Skin of body (tissue), 1 donor: ENCODE measurements at regions not wholly inside any gene's neighbourhood (a gene's known extent, or its start where the extent isn't known, plus 50 kb on each side); places are given as distances from the start of the nearest gene placed in this dataset.
"Not testable (repeated sequence)": the region's sequence is repeated elsewhere in the genome, so short reads cannot be mapped to it uniquely, and the experiment has no call there.

Experiments
- DNase-seq: peaks from one replicate; lab custom pipeline; 2025; lab: John Stamatoyannopoulos, UW

DNA sequence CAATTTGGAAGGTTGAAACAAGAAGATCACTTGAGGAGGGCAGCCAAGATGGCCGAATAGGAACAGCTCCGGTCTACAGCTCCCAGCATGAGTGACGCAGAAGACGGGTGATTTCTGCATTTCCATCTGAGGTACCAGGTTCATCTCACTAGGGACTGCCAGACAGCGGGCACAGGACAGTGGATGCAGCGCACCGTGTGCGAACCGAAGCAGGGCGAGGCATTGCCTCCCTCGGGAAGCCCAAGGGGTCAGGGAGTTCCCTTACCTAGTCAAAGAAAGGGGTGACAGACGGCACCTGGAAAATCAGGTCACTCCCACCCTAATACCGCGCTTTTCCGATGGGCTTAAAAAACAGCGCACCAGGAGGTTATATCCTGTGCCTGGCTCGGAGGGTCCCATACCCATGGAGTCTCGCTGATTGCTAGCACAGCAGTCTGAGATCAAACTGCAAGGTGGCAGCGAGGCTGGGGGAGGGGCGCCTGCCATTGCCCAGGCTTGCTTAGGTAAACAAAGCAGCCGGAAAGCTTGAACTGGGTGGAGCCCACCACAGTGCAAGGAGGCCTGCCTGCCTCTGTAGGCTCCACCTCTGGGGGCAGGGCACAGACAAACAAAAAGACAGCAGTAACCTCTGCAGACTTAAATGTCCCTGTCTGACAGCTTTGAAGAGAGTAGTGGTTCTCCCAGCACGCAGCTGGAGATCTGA, 430.4 kb upstream of the RGMB start:
- not testable (repeated sequence) for DNase-seq

DNA sequence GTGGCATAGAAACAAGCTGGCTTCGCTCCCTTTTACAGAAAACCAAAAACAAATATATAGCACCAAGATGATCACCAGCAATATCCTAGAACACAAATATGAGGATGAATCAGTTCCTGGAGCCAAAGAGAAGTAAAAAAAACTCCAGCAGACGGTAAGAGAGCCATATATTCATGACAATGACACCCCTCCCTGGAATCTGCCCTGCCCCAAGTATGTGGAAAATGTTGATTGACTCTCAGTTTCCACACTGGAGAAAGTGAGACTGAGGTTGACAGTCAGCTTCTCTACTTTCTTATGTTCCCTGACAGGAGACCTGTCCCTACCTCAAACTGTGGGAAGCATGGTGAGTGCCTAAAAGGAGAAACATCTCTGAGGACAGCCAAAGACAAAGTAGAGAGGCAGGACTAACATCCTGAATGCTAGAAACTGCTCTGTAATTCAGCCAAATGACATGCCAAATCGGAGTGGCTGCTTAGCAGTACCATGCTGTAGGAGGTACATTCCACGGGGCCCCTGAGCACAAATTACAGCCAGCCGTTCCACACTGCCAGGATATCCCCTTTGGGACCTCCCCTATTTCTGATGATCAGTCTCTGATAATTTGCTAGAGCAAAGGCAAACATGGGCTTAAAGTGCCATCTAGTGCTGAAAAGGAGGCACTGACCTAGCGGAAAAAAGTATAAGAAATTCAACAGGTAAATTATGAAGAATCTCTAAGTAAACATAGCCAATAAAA, 424.0 kb upstream of the RGMB start:
- no peak for DNase-seq

DNA sequence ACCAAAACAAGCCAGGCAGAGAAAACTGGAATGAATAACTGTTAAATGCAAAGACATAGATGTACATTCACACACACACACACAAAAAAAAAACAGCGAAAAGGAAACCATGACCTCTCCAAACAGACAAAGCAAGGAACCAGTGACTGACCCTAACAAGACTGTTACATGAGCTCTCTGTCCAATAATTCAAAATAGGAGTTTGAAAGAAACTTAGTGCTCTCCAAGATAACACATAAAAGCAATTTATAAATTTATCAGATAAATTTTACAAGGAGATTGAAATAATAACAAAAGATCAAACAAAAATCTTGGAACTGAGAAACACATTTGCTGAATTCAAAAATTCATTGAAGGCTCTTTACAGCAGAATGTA, 423.5 kb upstream of the RGMB start:
- DNase-seq, result no peak

DNA sequence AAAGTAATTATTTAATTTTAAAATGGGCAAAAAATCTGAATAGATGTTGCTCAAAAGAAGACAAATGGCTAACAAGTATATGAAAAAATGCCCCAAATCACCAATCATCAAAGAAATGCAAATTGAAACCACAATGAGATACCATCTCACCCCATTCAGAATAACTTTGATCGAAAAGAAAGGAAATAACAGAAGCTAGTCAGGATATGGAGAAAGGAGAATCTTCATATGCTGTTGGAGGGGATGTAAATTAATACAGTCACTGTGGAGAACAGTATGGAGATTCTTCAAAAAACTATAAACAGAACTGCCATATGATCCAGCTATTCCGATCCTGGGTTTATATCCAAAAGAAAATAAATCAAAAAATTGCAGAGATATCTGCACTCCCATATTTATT, 418.5 kb upstream of the RGMB start:
- no peak for DNase-seq

DNA sequence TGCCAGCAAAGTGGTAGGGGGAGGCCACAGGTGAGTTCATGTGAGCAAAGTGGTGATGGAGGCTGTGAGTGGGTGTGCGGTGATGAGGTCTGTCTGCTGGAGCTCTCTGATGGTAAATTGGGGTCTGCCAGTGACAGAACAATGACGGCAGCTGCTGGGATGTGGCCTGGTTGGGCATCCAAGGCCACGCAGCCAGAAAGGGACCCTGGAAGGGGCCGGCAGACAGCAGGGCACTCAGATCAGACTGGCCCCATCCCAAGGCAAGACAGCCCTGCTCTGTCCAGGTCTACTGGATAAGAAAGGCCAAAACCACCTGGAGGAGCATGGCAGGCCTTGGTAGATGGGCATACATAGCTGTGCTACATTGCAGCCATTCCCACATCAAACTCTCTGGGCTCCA, 412.9 kb upstream of the RGMB start:
- no peak for DNase-seq

DNA sequence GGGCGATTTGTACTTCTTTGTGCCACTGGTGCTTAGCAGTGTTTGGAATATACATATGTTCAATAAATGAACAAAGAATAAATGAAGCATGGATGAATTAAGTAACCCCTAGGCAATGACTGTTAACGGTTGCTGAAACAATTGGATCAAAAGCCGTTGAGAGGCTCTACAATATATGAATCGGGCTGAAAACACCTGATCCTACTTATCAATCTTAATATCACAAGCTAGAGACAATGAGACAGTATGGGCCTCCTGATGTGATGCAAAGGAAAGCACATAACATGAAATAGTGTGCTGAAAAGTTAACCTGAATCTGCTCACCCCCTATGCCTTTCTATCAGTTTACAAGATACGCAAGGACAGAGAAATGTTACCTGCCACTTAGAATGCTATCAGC, 410.3 kb upstream of the RGMB start:
- DNase-seq, result no peak

DNA sequence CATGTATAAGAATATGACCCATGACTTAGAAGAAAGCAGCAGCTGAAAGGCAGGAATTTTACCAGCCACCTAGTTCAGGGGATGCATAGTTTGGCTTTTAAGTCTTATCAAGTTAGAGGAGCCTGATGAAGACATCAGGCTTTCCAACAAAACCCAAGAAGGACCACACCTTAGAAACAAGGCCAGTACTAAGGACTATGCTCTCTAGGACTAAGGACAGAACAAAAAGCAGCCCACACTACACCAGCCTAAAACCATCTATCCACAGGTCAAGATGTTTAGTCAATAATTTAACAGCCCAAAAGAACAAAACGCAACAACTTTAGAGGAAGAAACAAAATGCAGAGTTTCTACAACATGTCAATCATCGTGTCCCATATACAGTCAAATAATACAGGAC, 408.9 kb upstream of the RGMB start:
- no peak for DNase-seq

DNA sequence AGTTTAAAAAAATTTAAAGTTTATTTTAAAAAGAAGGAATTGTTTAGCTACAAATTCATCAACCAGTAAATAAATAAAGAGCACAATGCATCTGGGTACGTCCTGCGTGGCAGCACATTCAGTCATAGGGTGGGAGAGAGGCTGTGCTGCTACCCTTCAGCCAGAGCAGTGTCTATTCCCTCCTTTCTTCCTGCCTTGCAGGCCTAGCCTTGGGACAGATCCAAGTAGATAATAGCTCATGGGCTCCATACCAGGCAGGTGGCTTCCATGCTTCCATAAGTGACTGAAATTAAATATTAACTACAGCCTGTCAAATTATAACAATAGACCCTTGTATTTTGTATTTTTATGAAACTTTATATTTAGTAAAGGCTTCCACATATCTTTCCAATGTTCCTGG, 408.3 kb upstream of the RGMB start:
- DNase-seq, result peak; percentile 9

DNA sequence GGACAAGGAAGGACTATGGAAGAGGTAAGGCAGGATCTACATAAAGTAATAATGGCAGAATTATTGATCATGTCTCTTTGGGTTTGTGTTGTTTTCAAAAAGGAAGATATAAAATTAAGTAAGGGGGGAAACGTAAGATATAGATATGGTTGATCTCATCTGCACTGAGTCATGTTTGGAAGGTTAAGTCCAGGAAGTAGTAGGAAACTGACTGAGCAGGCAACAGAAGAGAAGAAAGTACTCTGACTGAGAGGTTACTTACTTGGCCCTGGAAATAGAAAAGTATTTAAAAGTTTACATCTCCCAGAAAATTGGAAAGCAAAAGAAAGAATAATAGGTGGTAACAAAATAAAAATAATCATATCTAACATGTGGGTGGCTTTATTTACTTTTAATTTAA, 405.3 kb upstream of the RGMB start:
- no peak for DNase-seq

DNA sequence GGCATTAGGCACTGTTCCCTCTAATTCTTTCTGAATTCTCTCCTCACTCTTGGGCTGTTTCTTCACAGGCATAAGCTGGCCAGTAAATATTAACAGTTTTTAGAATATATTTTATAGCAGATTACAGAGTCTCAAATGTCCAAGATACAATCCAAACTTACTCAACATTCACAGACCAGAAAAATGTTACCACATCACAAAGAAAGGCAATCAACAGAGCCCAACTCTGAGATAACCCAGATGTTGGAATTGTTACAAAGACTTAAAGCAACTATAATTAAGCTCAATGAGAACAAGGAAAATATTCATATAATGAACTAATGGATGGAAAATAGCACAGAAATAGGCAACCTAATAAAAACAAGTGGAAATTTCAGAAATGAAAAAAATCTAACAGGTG, 401.1 kb upstream of the RGMB start:
- DNase-seq, result no peak

DNA sequence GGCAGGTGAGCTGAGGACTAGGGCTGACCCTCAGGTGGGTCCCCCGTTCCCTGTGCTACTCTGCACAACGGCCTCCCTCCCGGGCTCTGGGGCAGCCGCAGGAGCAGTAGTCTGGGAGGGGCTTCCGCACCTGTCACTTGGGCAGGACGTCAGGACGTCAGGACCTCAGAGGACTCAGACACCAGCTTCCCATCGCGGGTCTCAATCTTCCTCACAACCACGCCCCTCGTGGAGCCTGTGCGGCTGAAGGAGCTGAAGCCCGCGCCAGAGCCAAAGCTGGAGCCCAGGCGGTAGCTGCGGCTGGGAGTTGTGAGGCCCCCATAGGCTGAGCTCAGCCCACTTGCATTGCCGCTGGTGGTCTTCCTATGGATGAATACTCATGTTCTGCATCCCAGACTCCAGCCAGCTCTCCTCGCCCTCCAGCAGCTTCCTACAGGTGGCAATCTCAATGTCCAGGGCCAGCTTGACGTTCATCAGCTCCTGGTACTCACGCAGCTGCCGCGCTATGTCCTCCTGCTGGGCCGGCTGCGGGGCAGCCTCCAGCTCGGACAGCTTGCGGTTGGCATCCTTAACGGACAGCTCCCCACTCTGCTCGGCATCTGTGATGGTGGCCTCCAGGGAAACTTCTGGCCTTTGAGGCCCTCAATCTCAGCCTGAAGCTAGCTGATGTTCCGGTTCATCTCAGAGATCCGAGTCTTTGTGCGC, 381.4 kb upstream of the RGMB start:
- DNase-seq, result no peak

DNA sequence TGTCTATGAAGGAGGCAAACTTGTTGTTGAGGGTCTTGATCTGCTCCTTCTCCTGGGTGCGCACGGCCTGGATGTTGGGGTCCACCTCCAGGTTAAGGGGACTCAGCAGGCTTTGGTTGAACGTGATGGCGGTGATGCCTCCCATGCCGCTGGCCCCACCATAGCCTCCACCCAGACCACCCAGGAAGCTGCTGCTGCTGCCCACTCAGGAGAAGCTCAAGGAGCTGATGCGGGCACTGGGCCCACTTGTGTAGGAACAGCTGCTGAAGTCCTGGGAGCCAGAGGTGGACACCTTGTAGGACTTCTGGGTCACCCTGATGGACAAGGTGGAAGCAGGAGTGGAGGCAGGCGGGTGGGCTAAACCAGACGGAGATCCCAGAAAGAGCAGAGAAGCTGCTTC, 380.3 kb upstream of the RGMB start:
- not testable (repeated sequence) for DNase-seq

DNA sequence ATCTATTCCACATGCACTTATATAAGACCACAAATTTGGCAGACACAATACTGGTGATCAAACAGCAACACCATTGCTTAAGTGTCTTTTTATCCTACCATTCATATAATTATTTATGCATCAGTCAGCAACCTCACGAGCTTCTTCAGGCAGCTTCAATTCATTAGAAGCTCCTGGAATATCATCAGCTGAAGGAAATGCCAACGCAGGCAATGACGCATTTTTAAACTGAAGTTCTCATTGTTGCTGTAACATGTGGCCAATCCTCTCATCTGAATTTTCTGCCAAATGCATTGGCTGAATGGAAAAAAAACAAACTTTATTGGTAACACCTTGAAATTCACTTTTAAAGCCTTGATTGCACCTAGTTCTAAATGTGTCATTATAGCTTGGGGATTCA, 376.4 kb upstream of the RGMB start:
- DNase-seq, result peak; percentile 81

DNA sequence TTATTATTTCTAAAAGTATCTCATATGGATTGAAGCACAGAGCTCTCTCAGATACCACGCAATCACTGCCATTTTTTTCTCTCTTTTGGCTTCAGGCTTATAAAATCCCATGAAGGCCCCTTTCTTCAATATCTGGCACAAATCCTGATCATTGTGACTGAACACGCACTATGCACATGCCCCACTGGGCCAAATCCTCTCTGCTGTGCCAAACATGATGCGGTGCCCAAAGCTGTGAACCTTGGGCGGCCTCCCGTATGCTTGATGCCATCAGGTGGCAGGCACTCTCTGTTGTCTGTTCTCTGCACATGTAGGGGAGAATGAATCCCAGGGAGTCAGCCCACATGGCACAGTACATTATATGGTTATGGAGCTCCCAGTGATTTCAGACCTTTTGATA, 375.0 kb upstream of the RGMB start:
- DNase-seq, result no peak

DNA sequence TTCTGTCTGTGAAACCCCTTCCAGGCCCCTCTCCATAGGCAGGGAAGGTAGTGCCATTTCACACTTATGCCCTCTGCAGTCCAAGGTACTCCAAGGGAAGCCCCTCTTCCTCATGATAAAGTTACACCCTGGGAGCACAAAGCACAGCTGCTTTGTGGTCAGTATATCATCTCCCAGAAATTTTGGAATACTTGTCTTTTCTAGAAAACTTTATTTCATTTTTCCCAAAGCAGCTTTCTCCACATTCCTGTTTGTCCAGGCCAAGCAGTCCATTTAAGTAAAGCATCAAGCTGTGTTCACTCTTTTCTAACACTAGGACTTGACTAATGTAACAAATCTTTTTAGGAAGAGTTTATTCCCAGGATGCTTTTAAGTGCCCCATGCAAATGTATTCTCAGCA, 371.8 kb upstream of the RGMB start:
- no peak for DNase-seq

DNA sequence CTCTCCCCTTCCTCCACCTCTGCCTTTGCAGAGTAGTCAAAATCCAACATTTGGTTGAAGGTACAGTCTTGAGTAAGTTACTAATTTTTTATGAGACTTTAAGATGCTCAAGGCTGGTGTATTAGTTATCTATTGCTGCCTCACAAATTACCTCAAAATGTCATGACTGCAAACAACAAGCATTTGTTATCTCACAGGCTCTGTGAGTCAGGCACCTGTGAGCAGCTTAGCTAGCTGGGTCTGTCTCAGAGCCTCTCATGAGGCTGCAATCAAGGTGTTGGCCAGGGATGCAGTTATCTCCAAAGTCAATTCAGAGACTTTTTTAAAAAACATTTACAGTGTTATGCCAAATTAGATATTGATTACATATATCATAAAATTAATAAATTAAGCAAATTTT, 371.3 kb upstream of the RGMB start:
- no peak for DNase-seq

DNA sequence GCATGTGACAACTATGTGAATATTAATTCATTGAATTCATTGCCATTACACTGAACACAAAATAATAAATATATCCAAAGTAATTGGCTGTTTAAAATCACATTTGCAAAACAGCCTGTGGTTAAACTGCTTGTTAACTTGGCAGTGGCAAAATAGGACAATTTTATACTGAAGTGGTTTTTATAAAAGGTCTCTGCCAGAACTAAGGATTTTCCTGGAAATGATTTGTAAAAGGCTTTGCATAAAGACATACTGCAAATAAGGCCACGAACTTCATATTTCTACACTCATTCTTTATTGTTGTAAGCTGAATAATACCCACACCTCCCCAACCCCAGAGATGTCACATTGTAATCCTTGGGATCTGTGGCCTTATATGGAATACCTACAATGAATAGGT, 370.3 kb upstream of the RGMB start:
- DNase-seq, result peak; percentile 19

DNA sequence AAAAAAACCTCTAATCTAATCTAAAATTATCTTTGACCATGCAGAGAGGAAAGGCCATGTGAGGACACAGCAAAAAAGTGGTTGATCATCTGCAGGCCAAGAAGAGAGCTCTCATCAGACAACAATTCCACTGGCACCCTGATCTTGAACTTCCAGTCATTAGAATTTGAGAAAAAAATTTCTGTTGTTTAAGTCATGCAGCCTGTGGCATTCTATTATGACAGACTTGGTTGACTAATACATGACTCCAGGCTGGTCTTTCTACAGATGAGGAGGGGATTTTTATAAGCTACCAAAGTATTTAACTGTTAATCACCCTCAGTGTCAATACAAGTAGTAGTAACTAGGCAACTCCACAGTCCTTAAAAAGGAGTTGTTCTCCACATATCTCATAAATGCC, 358.5 kb upstream of the RGMB start:
- DNase-seq, result no peak

DNA sequence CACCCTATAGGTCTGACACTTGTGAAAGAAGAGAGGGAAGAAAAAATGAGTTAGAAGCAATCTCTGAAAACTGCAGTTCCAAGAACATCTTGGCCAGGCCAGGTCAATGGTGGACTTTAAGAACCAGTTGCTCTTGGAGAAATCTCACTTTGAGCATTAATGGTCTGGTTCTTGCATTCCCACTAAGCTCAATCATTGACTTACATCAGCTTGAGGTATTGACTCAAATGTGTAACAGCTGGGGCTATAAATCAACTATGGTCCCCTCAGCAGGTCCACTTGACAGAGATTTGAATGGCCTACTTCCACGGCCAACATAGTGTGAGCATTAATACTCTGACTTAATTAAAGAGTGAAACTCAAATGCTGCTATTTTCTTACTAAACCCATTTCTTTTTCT, 357.8 kb upstream of the RGMB start:
- DNase-seq, result no peak

DNA sequence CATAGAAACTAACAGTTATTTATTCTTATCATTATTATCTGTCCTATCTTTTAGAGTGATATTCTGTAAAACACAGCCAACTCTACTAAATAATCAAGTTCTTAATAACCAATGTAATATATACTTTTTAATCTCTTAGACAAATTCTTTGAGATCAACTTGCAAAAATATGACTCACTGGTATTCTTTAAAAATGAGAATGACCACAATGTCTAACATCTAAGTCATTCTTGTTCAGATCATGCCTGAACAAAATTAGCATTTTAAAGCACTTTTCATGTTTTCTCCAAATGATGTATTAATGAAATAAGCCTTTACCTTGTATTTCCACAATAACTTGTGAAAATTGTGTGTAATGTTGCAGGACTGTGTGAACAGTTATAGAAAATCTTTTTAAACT, 356.9 kb upstream of the RGMB start:
- no peak for DNase-seq

DNA sequence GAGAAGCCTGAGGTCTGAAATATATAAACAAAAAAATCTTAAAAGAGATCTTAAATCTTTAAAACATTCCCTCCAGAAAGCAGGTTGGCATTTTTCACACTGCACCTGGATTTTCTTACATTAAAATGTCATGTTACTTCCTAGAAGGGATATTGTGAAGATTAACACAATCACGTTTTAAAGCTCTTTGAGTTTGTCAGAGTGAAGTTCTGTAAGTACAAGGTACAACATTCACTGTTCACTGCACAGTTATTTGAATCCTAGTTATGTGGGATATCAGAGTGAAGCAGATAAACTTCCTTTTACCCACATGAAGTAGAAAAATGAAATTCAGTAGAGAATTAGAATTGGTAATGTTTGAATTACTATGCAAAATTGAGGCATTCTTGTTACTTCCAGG, 353.6 kb upstream of the RGMB start:
- DNase-seq, result no peak

DNA sequence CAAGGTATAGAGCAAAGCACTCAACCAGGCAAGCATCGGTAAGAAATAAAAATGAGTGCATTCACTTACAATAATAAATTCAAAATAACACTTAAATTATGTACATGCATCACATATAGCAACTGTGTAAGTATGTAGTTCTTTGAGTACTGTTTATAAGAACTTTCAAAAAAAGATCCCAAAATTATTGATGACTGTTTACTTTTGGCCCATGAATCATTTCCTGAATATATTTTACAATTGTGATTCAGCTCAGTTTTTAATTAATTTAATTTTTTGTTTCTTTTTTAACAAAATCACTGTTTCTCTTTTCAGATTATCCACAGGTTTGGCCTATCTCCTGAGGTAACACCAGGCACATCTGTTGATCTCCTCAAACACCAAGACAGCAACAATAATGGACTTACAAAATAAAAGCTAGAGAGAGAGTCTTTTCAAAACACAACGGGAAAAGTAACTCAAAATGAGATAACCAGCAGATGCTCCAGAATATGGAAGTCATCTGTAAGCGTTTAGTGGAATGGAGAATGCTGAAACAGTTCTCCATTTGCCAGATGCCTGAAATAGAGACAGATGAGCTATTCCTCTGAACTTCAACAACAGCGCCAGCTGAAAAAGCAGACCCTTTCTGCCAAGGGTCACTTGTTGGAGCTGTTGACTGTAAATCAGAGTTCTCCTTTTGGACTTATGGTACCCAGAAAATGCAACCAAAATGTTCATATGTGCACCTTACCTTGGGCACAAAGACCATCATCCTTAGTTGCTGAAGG, 348.6 kb upstream of the RGMB start:
- DNase-seq, result peak; percentile 93
